ENCODE measurements at regions not wholly inside any gene's neighbourhood (a gene's known extent, or its start where the extent isn't known, plus 50 kb on each side); places are given as distances from the start of the nearest gene placed in this dataset.

- intact Hi-C loops (cut with DNase I; ENCODE audit: low total_unique reads) = no loop called here
- no peak for DNase-seq (ENCODE audit: low spot score in 2 of 2)
- no peak overlapping the region for H3K4me3 ChIP-seq (ENCODE audit: low read depth, poor library complexity, severe bottlenecking)
- 69 to 84% methylated on average over 3 of the region's 3 CpGs for WGBS, 2 donors
- TF ChIP-seq CTCF (IDR thresholded peaks at IDR 0.05) = no peak
- no peak for TF ChIP-seq POLR2A (IDR thresholded peaks at IDR 0.05)
Measured at GRCh38 chr6:18988636-18989035, 601.5 kb downstream of the RNF144B start.

- TF ChIP-seq POLR2A (IDR thresholded peaks at IDR 0.05) (no peak), CTCF (IDR thresholded peaks at IDR 0.05) (no peak)
- H3K4me3 ChIP-seq (ENCODE audit: low read depth, poor library complexity, severe bottlenecking) = no peak overlapping the region
- intact Hi-C loops (cut with DNase I; ENCODE audit: low total_unique reads) = no loop called here
- 38 to 39% methylated on average over 24 of the region's 24 CpGs for WGBS, 2 donors
- peak; percentile 25 to 87 for DNase-seq (ENCODE audit: low spot score in 2 of 2)
Measured at GRCh38 chr6:18990059-18990978, 603.2 kb downstream of the RNF144B start.

GRCh38 chr6:18997375-18997826 is 610.3 kb downstream of the RNF144B start:
- 42 to 48% methylated on average over 2 of the region's 2 CpGs for WGBS, 2 donors
- DNase-seq (ENCODE audit: low spot score in 2 of 2) = no peak
- TF ChIP-seq CTCF (IDR thresholded peaks at IDR 0.05) = no peak
- TF ChIP-seq POLR2A (IDR thresholded peaks at IDR 0.05) = no peak
- no peak overlapping the region for H3K4me3 ChIP-seq (ENCODE audit: low read depth, poor library complexity, severe bottlenecking)
- intact Hi-C loops (cut with DNase I; ENCODE audit: low total_unique reads) = no loop called here

- intact Hi-C loops (cut with DNase I; ENCODE audit: low total_unique reads) = no loop called here
- H3K4me3 ChIP-seq (ENCODE audit: low read depth, poor library complexity, severe bottlenecking) = no peak overlapping the region
- WGBS, 2 donors = 30 to 48% methylated on average over 1 of the region's 1 CpG
- DNase-seq (ENCODE audit: low spot score in 2 of 2) = no peak
- TF ChIP-seq POLR2A (IDR thresholded peaks at IDR 0.05) (no peak), CTCF (IDR thresholded peaks at IDR 0.05) (no peak)
Measured at GRCh38 chr6:19002976-19003560, 615.9 kb downstream of the RNF144B start.

GRCh38 chr6:19004176-19004575 is 617.0 kb downstream of the RNF144B start:
- no peak for TF ChIP-seq CTCF (IDR thresholded peaks at IDR 0.05)
- no peak for TF ChIP-seq POLR2A (IDR thresholded peaks at IDR 0.05)
- 83 to 85% methylated on average over 4 of the region's 4 CpGs for WGBS, 2 donors
- intact Hi-C loops (cut with DNase I; ENCODE audit: low total_unique reads) = no loop called here

More at GRCh38 chr6:19004176-19004575, 617.0 kb downstream of the RNF144B start:
- DNase-seq (ENCODE audit: low spot score in 2 of 2) = no peak
- H3K4me3 ChIP-seq (ENCODE audit: low read depth, poor library complexity, severe bottlenecking) = no peak overlapping the region

All from lower leg skin (tissue), 4 donors.